ACHN (cell line): ENCODE measurements at regions not wholly inside any gene's neighbourhood (a gene's known extent, or its start where the extent isn't known, plus 50 kb on each side); places are given as distances from the start of the nearest gene placed in this dataset.
"Not testable (repeated sequence)": the region's sequence is repeated elsewhere in the genome, so short reads cannot be mapped to it uniquely, and the experiment has no call there.

Experiments used
- DNase-seq: peaks from one replicate; pipeline ENCODE4 v3.0.0-alpha.2; 2015
- in situ Hi-C: cut with HindIII; loops from 2 replicates; pipeline ENCODE4 v1.10.0; 2017; ENCODE audit warnings: low sequenced_read_pairs, low pct_ligation_motif_present, low pct_unique_long_range_greater_than_20kb

- in situ Hi-C loops, DNase-seq: not testable (repeated sequence)
Measured at GRCh38 chr4:86413426-86413825, 53.6 kb upstream of the MAPK10 start.

DNA sequence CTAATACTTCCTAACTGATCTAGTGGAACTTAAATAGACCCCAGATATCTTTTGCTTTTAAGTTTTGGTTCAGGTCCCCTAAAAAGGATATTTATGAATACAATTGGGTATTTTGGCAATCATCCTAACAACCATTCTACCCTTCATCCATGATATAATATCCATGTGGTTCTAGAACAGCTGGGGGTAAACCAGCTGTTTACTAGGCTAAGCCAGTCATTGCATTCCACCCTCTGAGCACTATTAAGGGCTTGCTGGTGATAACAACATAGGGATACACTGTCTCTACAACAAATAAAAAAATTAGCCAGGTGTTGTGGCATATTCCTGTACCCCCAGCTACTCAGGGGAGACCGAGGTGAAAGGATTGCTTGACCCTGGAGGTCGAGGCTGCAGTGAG is 54.8 kb upstream of the MAPK10 start:
- in situ Hi-C loops: no loop called here
- no peak for DNase-seq

DNA sequence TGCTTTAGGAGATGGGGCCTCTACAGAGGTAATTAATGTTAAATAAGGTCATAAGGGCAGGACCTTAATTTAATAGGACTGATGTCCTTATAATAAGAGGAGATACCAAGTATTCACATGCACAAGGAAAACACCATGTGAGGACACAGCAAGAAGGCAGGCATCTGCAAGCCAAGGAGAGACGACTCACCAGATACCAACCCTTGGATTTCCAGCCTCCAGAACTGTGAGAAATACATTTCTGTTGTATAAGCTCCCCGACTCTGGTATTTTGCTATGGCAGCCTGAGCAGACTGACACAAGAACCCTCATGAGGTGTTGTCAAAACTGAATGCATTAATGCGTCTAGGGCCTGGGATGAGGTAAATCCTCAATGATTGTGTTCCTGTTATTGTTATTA is 56.2 kb upstream of the MAPK10 start:
- no peak for DNase-seq
- in situ Hi-C loops: no loop called here

DNA sequence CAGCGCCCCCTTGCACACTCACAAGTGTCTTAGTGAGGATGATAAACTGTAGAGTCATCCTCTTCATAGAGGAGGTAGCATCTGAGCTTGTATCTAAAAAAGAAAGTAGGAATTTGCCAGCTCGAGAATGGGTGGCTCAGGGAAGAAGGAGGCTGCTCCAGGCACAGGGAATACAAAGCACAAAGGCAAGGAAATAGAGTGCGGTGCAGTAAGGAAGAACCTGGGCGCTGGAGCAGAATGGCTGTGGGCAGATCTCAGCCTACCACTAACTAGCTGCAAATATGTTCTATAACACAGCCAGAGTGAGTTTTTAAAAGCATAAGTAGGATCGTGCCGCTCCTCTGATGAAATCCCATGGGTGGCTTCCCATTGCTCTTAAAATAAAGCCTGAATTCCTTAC is 61.6 kb upstream of the MAPK10 start:
- in situ Hi-C loops: no loop called here
- DNase-seq: no peak

DNA sequence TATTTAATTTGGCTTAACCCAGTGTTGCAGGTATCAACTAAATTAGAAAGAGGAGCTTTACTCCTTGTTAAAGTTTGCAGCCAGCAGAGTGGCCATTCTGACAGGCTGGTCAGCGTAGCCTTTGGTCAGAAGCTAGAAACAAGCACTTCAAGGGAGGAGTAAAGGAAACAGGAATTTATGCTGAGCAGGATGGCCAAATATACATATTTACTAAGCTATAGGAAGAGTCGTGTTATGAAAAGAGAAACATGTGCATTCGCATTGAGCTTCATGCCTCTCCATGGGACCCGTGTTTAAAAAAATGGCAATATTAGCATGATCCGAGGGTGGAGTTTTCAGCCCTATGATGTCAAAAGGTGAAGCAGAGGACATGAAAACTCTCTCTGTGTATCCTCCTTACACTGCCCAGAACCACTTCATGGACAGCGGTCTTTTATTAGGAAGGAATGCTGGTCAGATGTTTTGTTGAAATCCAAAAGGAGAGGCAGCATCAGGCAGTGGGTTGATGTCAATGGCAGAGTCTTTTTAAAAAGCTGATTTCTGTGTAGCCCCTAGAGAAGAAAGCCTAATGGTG is 71.8 kb upstream of the MAPK10 start:
- DNase-seq: no peak
- in situ Hi-C loops: no loop called here

DNA sequence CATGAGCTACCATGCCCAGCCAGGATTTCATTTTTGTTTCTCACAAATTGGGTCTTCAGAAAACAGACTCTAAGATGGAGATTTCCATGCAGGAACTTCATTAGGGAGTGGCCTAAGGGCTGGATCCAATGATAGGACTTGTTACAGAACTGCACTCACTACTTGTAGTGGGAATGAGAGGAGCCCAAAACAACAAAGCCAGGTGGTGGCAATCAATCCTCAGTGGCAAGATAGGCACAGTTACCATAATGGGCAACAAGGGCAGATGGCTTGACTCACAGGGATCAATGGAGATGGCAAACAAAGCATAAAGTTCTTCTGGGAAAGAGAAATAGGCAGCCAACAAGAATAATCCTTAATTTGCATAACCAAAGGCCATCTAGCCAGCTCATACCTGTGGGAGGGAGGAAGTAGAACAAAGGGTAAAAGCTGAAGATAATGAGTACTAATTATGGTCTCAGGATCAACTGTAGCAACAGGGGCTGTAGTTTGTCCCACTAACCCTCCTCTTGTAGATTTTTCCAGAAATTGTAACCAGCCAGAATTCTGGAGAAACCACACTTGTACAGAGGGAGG is 72.8 kb upstream of the MAPK10 start:
- in situ Hi-C loops: no loop called here
- DNase-seq: no peak

GRCh38 chr4:86439293-86439692 is 79.4 kb upstream of the MAPK10 start:
- DNase-seq: no peak
- in situ Hi-C loops: no loop called here

DNA sequence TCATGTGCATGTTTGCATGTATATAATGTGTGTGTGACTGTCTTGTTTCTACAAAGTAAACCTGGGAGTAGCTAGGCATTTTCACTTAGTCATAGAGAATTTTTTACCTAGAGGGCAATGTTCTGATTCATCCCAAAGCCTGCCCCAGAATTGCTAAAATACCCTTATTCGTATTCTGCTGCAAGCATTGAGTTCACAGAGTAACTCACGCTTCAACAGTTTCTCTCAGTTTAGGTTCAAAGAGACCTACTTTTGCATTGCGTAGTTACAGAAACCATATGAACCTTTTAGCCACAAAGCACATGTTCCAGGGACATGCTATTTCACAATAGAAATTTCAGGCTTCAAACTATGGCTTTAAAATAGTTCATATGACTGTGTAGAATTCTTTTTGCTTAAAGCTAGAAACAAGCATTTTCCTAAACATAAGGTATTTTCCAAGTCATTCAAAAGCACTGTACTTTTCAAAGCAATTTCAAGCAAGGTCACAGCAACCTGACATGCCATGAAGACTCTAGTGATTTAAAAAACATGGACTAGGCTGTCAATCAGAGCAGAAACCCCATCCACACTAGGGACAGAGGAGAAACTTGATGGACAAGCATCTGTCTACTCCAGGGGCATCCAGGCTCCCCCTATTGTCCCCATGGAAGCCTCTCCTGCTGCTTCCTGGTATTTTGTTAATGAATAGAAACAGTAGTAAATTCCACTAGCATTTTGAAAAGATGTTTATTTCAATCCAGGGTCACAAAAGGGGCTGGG is 81.5 kb upstream of the MAPK10 start:
- DNase-seq: peak; percentile 89
- in situ Hi-C loops: no loop called here

GRCh38 chr4:86442881-86443280 is 83.0 kb upstream of the MAPK10 start:
- no peak for DNase-seq
- in situ Hi-C loops: no loop called here

GRCh38 chr4:86443495-86443894 is 83.6 kb upstream of the MAPK10 start:
- in situ Hi-C loops: no loop called here
- DNase-seq: no peak

GRCh38 chr4:86446996-86447395 is 87.1 kb upstream of the MAPK10 start:
- no peak for DNase-seq
- in situ Hi-C loops: no loop called here

DNA sequence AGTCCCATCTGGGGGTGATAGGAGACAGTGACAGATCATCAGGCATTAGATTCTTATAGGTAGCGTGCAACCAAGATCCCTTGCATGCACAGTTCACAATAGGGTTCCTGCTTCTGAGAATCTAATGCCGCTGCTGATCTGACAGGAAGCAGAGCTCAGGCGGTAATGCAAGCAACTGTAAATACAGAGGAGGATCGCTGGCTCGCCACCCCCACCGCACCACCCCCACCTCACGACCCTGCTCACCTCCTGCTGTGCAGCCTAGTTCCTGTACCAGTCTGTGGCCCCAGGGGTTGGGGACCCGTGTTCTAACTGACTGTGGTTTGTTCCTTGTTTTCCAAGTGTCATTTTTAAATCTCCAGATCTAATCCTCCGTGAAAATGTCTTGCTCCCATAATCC is 89.0 kb upstream of the MAPK10 start:
- DNase-seq: no peak
- in situ Hi-C loops: no loop called here

GRCh38 chr4:86449746-86450588 is 90.1 kb upstream of the MAPK10 start:
- no peak for DNase-seq
- in situ Hi-C loops: no loop called here

- in situ Hi-C loops: no loop called here
- DNase-seq: no peak
Measured at GRCh38 chr4:86450861-86451260, 91.0 kb upstream of the MAPK10 start.

DNA sequence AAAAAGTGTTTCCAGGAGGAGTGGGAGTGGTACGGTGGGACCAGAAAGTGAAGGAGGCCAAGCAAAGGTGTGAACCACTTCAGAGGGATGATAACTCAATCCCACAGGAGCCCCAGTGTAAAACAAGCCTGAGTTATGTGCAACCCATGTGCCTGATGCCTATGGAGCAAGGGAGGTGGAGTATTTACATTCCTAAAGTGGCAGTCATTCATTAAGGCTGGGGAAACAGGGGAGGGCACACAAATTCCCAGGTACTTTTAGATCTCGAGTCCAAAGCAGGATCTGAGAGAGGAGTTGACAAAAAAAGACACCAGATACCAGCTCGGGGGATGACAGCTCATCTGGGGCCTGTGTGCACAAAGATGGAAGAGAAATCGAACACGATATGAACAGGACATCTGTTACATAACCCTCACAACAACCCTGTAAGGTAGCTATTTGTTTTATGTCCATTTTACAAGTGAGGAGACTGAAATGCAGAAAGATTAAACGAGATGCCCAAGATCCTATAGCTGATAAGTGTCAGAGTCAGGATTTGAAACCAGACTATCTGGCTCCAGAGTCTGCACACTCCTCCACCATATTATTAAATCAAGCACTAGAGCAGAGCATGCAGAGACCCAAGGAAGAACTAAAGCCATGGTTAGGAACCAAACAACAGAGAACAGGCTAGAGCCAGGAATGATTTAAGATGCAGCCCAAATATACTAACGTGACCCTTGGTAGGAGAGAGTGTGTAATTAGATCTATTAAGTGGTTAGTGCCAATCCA is 91.9 kb upstream of the MAPK10 start:
- no peak for DNase-seq
- in situ Hi-C loops: no loop called here

DNA sequence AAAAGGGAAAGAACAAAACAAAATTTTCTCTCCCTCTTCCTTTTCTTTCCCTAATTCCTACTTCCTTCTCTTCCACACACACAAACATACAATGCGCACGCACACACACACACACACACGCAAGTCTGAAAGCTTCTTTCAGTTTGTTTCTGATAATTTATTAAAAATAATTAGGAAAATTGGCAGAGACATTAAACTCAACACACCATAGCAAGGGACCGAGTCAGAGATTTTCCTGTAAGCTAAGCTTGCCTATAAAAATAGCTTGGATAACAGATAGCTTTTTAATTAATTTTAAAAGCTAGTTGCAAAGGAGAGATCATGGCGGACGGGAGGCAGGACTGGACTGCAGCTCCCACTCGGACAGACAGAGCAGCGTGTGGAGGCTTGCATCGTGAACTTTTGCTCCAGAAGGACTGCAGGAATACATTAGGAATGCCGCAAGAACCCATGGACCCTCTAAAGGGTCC is 92.6 kb upstream of the MAPK10 start:
- in situ Hi-C loops: no loop called here
- no peak for DNase-seq

DNA sequence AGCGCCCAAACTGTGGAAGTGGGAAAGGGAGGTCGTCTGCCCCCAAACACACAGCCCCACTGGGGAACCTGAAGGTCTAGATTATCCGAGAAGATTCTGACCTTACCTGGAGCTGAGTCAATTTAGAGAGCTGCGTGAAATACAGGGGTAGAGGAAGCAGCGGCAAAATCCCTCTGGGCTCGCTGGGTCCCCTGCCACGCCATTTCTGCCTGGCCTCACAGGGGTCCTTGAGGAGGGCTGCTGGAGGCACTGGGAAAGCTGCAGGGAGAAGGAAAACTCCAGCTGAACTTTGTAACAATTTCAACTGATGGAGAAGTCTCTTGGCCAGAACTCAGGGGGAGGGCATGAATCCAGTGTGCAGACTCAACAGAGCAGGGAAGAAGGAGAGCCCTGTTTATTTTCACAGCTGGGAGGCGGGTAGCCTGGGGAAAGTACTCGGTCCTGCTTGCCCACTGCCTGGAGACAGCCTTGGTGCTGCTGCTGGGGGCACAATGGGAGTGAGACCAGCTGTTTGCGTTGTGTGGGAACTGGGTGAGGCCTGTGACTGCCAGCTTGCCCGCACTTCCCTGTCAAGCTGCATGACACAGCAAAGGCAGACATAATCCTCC is 93.2 kb upstream of the MAPK10 start:
- in situ Hi-C loops: no loop called here
- no peak for DNase-seq

- in situ Hi-C loops, DNase-seq: not testable (repeated sequence)
Measured at GRCh38 chr4:86453611-86454072, 93.8 kb upstream of the MAPK10 start.
